ENCODE measurements at regions not wholly inside any gene's neighbourhood (a gene's known extent, or its start where the extent isn't known, plus 50 kb on each side); places are given as distances from the start of the nearest gene placed in this dataset.
A peak's percentile ranks its signal among the peaks of the same experiment; 100 is the strongest.

DNA sequence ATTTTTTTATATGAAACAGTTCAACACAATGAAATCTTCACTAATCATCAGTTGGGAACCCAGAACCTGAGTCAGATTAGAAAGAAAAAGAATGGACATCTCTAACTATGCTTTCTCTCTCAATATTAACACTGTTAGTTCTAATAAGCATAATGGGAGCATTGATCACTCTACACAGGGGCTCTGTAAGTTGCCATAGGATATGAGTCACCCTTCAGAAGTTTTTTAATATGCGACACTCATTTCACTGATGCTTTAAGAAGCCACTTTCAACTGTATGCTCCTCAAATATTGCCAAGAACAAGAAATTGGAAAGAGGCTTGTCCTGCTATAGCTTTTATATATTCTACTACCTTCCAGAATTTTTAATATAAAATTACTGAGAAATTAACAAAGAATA, 187.0 kb downstream of the AASDH start:
- peak in 1 of 2 donors; percentile 24 for ATAC-seq

DNA sequence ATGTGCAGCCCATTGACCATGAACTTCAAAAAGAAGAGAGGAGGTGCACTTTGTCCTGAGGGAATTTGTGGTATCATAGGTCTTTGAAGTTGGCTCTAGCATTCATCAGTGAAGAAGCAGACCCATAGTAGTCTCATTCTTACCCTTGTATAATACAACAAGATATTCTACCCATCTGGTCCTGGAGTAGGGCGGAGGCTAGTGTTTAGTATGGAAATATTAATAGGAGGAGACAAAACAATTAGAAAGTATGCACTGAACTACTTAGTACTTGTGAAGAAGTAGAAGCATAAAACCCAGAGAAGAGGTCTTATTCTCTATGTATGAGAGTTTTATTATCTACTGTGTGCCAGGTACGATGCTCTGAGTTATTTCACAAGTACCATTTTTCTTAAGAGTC, 189.0 kb downstream of the AASDH start:
- no peak for ATAC-seq

DNA sequence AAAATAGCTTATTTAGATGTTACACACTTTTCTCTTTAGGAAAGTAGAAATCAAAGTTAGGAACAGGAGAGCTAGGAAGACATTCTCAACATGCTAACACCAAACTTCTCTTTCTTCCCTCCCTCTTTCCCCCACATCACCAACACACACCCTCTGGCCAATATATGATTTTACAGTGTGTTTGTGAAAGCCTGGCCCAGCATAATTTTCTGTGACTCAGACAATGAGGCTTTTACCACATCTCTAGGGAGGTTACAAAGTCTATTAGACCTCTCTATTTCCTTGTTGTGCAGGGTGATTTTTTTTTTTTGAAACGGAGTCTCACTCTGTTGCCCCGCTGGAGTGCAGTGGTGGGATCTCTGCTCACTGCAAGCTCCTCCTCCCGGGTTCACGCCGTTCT, 189.9 kb downstream of the AASDH start:
- no peak for ATAC-seq

- no peak for ATAC-seq
These were observed 192.3 kb downstream of the AASDH start for GRCh38 chr4:56195025-56195424.

DNA sequence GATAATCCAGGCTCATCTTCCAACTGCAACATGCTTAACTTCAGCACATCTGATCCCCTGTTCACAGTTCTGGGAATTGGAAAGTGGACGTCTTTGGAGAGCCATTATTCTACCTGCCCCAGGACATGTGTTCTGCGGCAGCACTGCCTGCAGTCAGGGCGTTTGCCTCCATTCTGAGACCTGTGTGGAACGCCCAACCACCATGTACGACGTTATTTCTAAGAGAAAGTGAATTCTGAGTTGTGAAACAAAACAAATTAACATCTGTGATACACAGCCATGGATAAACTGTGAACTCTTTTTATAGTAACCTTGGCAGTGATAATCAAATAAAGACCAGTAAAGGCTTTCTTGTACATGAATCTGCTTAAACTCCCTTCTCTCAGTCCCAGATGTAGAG, 195.8 kb downstream of the AASDH start:
- no peak for ATAC-seq

GRCh38 chr4:56187688-56188087, 199.6 kb downstream of the AASDH start:
- ATAC-seq: no peak

DNA sequence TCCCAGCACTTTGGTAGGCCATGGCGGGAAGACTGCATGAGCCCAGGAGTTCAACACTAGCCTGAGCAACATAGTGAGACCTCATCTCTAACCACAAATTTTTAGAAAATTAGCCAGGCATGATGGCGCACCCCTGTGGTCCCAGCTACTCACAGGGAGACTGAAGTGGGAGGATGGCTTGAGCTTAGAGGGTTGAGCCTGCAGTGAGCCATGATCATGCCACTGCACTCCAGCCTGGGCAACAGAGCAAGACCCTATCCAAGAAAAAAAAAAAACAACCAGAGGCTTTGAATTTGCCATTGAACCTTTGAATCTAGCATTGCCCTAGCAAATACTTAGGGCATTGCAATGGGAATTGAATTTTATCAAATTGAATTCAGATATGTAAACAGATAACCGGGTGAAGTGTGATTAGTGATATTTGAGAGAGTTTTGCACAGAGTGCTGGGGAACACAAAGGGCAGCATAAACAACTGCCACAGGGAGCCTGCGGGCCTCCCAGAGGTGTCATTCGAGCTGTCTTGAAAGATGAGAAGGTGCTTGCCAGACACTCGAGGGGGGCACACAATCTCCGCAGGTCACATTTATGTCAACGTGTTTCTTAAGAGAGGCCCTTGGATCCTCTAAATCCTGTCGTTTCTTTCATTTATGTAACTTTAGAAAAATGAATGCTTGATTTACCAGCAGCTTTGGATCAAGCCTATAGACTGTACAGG, 200.3 kb downstream of the AASDH start:
- ATAC-seq: no peak

- no peak for ATAC-seq
These were observed 201.4 kb downstream of the AASDH start for GRCh38 chr4:56185901-56186300.

- no peak for ATAC-seq
These were observed 203.1 kb downstream of the AASDH start for GRCh38 chr4:56184214-56184613.

- ATAC-seq: no peak
These were observed 203.8 kb downstream of the AASDH start for GRCh38 chr4:56183344-56183959.

DNA sequence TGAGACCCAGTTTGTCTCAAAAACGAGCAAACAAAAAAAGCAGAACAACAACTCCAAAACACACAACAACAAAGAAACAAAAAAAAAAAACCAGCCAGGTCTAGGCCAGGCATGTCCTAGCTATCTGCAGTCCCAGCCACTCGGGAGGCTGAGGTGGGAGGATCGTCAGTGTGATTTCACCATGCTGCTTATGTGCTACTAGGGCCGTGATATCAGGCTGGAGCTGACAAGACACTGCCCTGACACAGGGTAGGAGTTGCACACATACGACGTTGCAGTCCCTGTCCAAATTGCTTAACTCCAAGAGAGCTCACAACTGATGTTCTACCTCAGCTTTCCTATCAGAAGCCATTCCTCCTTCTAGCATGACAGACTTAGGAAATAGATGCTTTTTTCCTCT, 204.9 kb downstream of the AASDH start:
- ATAC-seq: no peak

- no peak for ATAC-seq
These were observed 205.9 kb downstream of the AASDH start for GRCh38 chr4:56181140-56181953.

GRCh38 chr4:56169061-56169460, 218.2 kb downstream of the AASDH start:
- ATAC-seq: no peak

GRCh38 chr4:56164907-56165306, 216.2 kb downstream of the CEP135 start:
- no peak for ATAC-seq

DNA sequence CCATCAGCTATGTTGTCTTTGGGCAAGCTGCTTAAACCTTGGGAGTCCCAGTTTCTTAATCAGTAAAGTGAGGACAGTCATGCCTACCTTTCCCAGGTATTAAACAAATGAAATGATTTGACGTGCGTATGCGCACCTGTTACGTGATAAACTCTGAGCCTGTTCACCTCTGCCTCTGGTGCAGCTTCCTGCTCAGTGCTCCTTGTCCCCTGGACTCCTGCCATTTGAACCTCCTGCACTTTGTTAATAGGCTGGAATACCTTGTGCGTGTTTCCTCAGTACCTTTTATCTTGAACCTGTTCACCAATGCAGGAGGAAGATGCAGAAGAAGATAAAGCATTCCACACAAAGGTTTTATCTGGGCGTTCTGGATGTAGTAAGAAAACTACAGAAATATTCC, 211.9 kb downstream of the CEP135 start:
- no peak for ATAC-seq

- peak; percentile 53 to 68 for ATAC-seq
These were observed 209.7 kb downstream of the CEP135 start for GRCh38 chr4:56158483-56158882.

- ATAC-seq: no peak
These were observed 207.4 kb downstream of the CEP135 start for GRCh38 chr4:56156141-56156540.

DNA sequence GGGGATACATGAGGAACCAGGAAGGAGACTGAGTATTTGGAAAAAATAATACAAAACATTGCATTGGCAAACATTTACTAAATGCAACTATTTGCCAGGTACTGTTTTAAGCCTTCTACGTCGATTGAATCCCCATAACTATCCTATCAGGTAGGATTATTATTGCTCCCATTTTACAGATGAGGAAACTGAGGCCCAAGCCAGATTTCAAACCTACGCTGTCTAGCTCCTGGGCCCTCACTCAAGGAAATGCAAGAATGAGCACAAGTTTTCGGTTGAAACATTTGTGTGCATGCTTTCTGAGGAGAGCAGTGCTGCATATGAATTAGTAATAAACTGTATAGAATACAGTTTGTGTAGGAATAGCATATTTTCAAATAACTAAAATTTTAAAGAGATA, 206.7 kb downstream of the CEP135 start:
- no peak for ATAC-seq

GRCh38 chr4:56149591-56149990, 200.8 kb downstream of the CEP135 start:
- no peak for ATAC-seq

- no peak for ATAC-seq
These were observed 199.7 kb downstream of the CEP135 start for GRCh38 chr4:56148428-56148827.

DNA sequence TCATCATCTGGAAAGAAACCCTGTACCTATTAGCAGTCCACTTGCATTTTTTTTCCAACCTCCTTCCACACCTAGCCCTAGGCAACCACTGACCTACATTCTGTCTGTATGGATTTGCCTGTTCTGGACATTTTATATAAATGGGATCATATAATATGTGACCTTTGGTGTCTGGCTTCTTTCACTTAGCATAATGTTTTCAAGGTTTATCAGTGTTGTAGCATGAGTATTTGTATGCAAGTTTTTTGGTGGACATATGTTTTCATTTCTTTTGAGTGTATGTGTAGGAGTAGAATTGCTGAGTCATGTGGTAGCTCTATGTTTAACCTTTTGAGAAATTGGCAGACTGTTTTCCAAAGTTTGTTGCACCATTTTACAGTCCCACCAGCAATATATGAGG, 198.6 kb downstream of the CEP135 start:
- ATAC-seq: no peak

GRCh38 chr4:56146956-56147355, 198.2 kb downstream of the CEP135 start:
- ATAC-seq: no peak

DNA sequence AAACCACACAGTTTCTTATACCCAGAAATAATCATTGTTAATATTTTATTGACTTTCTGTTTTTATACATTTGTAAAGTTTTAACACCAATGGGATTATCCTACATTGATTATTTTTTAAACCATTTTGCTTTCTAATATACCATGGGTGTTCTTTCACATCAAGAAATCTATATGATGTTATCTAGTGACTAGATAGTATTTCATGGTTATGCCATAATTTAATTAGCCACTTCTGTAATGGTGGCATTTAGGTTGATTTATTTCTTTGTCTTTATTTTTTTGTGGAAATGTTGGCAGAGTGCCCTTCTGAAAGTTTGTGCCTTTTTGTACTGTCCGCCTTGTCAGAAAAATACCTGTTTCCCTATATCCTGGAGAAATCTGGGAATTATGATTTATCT, 193.3 kb downstream of the CEP135 start:
- ATAC-seq: no peak

GRCh38 chr4:56139241-56139827, 190.6 kb downstream of the CEP135 start:
- no peak for ATAC-seq

Measured in activated CD4-positive, CD25-positive, alpha-beta regulatory T cell treated with anti-CD3 and anti-CD28 coated beads, Interleukin-2, amount 50 U/mL, for 24 hours (primary cell).